ENCODE measurements at regions not wholly inside any gene's neighbourhood (a gene's known extent, or its start where the extent isn't known, plus 50 kb on each side); places are given as distances from the start of the nearest gene placed in this dataset.

DNA sequence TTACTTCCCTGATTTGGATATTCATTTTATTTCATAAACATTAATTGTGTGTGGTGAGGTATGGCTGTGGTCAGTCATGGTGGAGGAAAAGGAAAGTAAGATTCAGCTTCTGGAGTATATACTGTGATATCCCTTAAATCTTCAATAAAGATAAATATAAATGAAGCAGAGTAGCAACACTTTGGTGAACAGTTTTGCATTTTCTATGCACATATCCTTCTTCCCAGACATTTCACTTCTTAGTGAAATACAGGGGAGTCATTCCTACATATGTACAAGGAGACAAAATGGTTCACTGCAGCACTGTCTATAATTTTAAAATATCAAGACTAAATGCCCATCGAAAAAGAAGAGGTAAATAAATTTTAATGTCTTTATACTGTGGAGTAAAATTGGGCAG, 61.3 kb downstream of the DISP1 start:
- no peak for ATAC-seq (ENCODE audit: low read depth)
- no peak overlapping the region for H2BK120ac ChIP-seq (ENCODE audit: low read depth, low read length)
- dilution Hi-C loops (cut with HindIII; ENCODE audit: low sequenced_read_pairs, unreplicated experiment) (no loop called here), intact Hi-C loops (cut with micrococcal nuclease) (no loop called here), in situ Hi-C loops (cut with MboI; ENCODE audit: low sequenced_read_pairs) (no loop called here)
- H2BK15ac ChIP-seq (ENCODE audit: low read depth, low read length), result no peak overlapping the region
- no peak overlapping the region for H3K18ac ChIP-seq (ENCODE audit: low read depth, low read length)
- no peaks in the 10 kb centered on the region for H4K20me1 ChIP-seq (ENCODE audit: insufficient read depth, low read length)
- H3K56ac ChIP-seq (ENCODE audit: extremely low read depth, insufficient read depth, low read length), result no peak overlapping the region
- H3K4ac ChIP-seq (ENCODE audit: low read depth, low read length), result no peak overlapping the region
- H3K27me3 ChIP-seq (ENCODE audit: control insufficient read depth, insufficient read depth, low read length), result no peaks in the 10 kb centered on the region
- H3K9me3 ChIP-seq (ENCODE audit: control insufficient read depth, insufficient read depth, low read length), result no peaks in the 10 kb centered on the region
- no TSS peak for BruUV-seq (replicated peaks)
- peaks cover 0 to 2% of the 10 kb centered on the region in 2 experiments; a peak in 1 of 4 replicates for H3K79me1 ChIP-seq (ENCODE audit: low read depth in 1 of 2, low read length in 2 of 2)
- no peak for TF ChIP-seq MAZ (IDR thresholded peaks at IDR 0.05; ENCODE audit: borderline replicate concordance, low read depth, low read length)
- no peaks in the 10 kb centered on the region for H3K36me3 ChIP-seq (ENCODE audit: control insufficient read depth, insufficient read depth, low read length)
- DNase-seq, result no peak
- no peak overlapping the region for H3K23ac ChIP-seq (ENCODE audit: low read depth, low read length)
- no peak overlapping the region for H3K4me2 ChIP-seq (ENCODE audit: low read depth, low read length)
- H4K5ac ChIP-seq (ENCODE audit: low read depth, low read length), result no peak overlapping the region
- no peak overlapping the region for H2AFZ ChIP-seq (replicated peaks; ENCODE audit: low read length, poor library complexity)
- WGBS, 2 experiments (ENCODE audit: extremely low coverage in 2 of 2, insufficient read length in 1 of 2), result no CpG with 5 or more reads among the region's 1 CpG
- no peak overlapping the region for H3K14ac ChIP-seq (replicated peaks; ENCODE audit: low read depth, low read length)
- H3K9me1 ChIP-seq (ENCODE audit: insufficient read depth, low read length), result no peaks in the 10 kb centered on the region
- H4K91ac ChIP-seq (ENCODE audit: insufficient read depth, low read depth, low read length), result no peak overlapping the region
- H3K27ac ChIP-seq (ENCODE audit: insufficient read depth, low read length), result no peak overlapping the region
- no peak overlapping the region for H2BK20ac ChIP-seq (ENCODE audit: low read depth, low read length)
- H3K4me1 ChIP-seq (ENCODE audit: control insufficient read depth, insufficient read depth, low read length), result no peaks in the 10 kb centered on the region
- no peak overlapping the region for H3K4me3 ChIP-seq (ENCODE audit: insufficient read depth, low read depth, low read length)
- ChIA-PET POLR2A (ENCODE audit: unreplicated experiment) (no interaction called here), CTCF (no interaction called here)
- no peak overlapping the region for H3K9ac ChIP-seq (ENCODE audit: low read depth, low read length)
- no peak overlapping the region for H2AK5ac ChIP-seq (ENCODE audit: low read depth, low read length)
- H4K8ac ChIP-seq (ENCODE audit: low read depth in 2 of 2, low read length in 2 of 2), result no peak overlapping the region
- H2AK9ac ChIP-seq (replicated peaks; ENCODE audit: low read depth, low read length, poor library complexity), result no peak overlapping the region
- H2BK5ac ChIP-seq (ENCODE audit: low read depth, low read length, poor library complexity, severe bottlenecking), result no peak overlapping the region
